Lower leg skin (tissue), 3 donors: ENCODE measurements at regions not wholly inside any gene's neighbourhood (a gene's known extent, or its start where the extent isn't known, plus 50 kb on each side); places are given as distances from the start of the nearest gene placed in this dataset.

Experiments
- CTCF ChIP-seq, 3 donors: fragments of 450-650 bp; IDR thresholded peaks; one replicate each; pipeline ENCODE4 v1.5.1; 2016; ENCODE audit warnings: antibody characterized with exemption in 3 of 3, mild to moderate bottlenecking in 3 of 3, moderate library complexity in 2 of 3
- POLR2A ChIP-seq, 2 donors: fragments of 450-650 bp; IDR thresholded peaks; one replicate each; pipeline ENCODE4 v1.6.1; 2016 to 2017; ENCODE audit warnings: antibody characterized with exemption in 2 of 2, mild to moderate bottlenecking in 1 of 2, moderate library complexity in 1 of 2

- no peak for TF ChIP-seq POLR2A (IDR thresholded peaks at IDR 0.05)
- TF ChIP-seq CTCF (IDR thresholded peaks at IDR 0.05), result no peak
Measured at GRCh38 chr11:44400431-44400830, 90.5 kb upstream of the ALX4 start.
